A673 (cell line): ENCODE measurements at regions not wholly inside any gene's neighbourhood (a gene's known extent, or its start where the extent isn't known, plus 50 kb on each side); places are given as distances from the start of the nearest gene placed in this dataset.

Experiments used
- BruUV-seq: library from RNA; stranded (reverse); fragments of 400-500 nt; replicated peaks from 2 replicates; lab custom pipeline; 2021; lab: Mats Ljungman, UMichigan
- CTCF ChIA-PET: fragments of 300-600 bp; sonication (Branson Sonifier 250); formaldehyde crosslinking; loops from one replicate; lab custom pipeline; 2022; ENCODE audit warnings: antibody characterized with exemption; lab: Charles Lee
- POLR2A ChIA-PET: fragments of 300-600 bp; sonication (Branson Sonifier 250); formaldehyde crosslinking; loops from one replicate; lab custom pipeline; 2022; ENCODE audit warnings: antibody characterized with exemption; ENCODE audit not compliant: low non-redundant PET; lab: Charles Lee
- DNase-seq: peaks from one replicate; pipeline ENCODE4 v3.0.0-alpha.2; 2015; ENCODE audit warnings: low spot score
- H3K27ac ChIP-seq: fragments of 200-600 bp; sonication (generic); 2 replicates; pipeline ENCODE4 v1.5.1; 2016; ENCODE audit warnings: mixed run types, low read depth, mild to moderate bottlenecking, mixed read lengths, antibody characterized with exemption, low read length; ENCODE audit not compliant: poor library complexity, severe bottlenecking
- H3K27me3 ChIP-seq: fragments of 200-600 bp; sonication (generic); replicated peaks from 2 replicates; pipeline ENCODE4 v1.6.1; 2017; ENCODE audit warnings: mixed run types, low read depth, mild to moderate bottlenecking, mixed read lengths, antibody characterized with exemption, low read length; ENCODE audit not compliant: insufficient read depth, poor library complexity
- H3K36me3 ChIP-seq: fragments of 200-600 bp; sonication (generic); 2 replicates; pipeline ENCODE4 v1.6.1; 2016; ENCODE audit warnings: mixed run types, mild to moderate bottlenecking, mixed read lengths, antibody characterized with exemption, low read length; ENCODE audit not compliant: insufficient read depth, poor library complexity, severe bottlenecking
- H3K4me1 ChIP-seq: fragments of 200-600 bp; sonication (generic); 2 replicates; pipeline ENCODE4 v1.6.1; 2017; ENCODE audit warnings: mixed run types, mild to moderate bottlenecking, mixed read lengths, antibody characterized with exemption, low read length; ENCODE audit not compliant: insufficient read depth, poor library complexity, severe bottlenecking
- H3K4me3 ChIP-seq: fragments of 200-600 bp; sonication (generic); 2 replicates; pipeline ENCODE4 v1.5.1; 2016; ENCODE audit warnings: low read depth, mixed run types, mild to moderate bottlenecking, mixed read lengths, low read length; ENCODE audit not compliant: poor library complexity, severe bottlenecking
- H3K9me3 ChIP-seq: fragments of 200-600 bp; sonication (generic); 2 replicates; pipeline ENCODE4 v1.6.1; 2016; ENCODE audit warnings: mixed run types, low read depth, mild to moderate bottlenecking, mixed read lengths, antibody characterized with exemption, low read length; ENCODE audit not compliant: poor library complexity, severe bottlenecking
- CTCF ChIP-seq: fragments of 300-800, 200-600 bp; sonication (generic); conservative IDR thresholded peaks from 2 replicates; pipeline ENCODE4 v1.5.1; 2017; ENCODE audit warnings: low read depth, mild to moderate bottlenecking, antibody characterized with exemption, low read length, moderate library complexity, mixed read lengths
- EZH2 ChIP-seq: fragments of 200-600 bp; sonication (generic); IDR thresholded peaks from 2 replicates; pipeline ENCODE4 v1.6.1; 2017; ENCODE audit warnings: borderline replicate concordance, low read depth, mild to moderate bottlenecking, mixed read lengths, antibody characterized with exemption, low read length; ENCODE audit not compliant: poor library complexity, severe bottlenecking
- intact Hi-C: fragments of 100-400 bp; cut with micrococcal nuclease; formaldehyde crosslinking; loops from one replicate; pipeline ENCODE4 v1.10.0; 2022; ENCODE audit not compliant: unreplicated experiment

DNA sequence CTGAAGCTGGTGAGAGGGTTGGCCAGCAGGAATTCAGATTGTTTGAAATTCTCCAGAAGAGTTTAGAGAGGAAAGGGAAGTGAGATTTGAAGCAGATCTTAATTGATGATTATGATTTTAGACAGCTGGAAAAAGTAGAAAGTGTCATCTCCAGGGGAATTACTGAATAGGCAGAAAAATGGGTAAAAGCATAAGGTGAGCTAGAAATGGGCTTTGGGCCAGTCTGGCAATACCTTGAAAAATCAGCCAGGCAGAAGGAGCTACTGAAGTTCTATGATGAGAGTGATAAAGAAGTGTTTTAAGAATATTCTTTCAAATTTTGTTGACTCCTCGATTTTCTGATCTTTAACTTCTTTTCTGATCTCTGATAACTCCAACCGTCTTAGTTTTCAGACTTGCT is 172.9 kb upstream of the CCDC150 start:
- DNase-seq: no peak
- H3K36me3 ChIP-seq: no peaks in the 10 kb centered on the region
- intact Hi-C loops: no loop called here
- no peak overlapping the region for H3K4me3 ChIP-seq
- no peaks in the 10 kb centered on the region for H3K27me3 ChIP-seq
- no peaks in the 10 kb centered on the region for H3K4me1 ChIP-seq
- ChIA-PET POLR2A (no interaction called here), CTCF (no interaction called here)
- TF ChIP-seq EZH2: no peak
- no peak for TF ChIP-seq CTCF
- BruUV-seq: no TSS peak
- H3K27ac ChIP-seq: no peak overlapping the region
- H3K9me3 ChIP-seq: no peaks in the 10 kb centered on the region

GRCh38 chr2:196468394-196468793 is 171.1 kb upstream of the CCDC150 start:
- no peak for DNase-seq
- ChIA-PET POLR2A (no interaction called here), CTCF (interaction anchor here (0.7 kb wide), 1 partner anchor 55 kb away, joined by 3 read pairs; no protein-coding TSS in a partner anchor)
- TF ChIP-seq EZH2 (no peak), CTCF (peak; percentile 21; the same call in 1 of the 2 replicates)
- Histone ChIP-seq H3K36me3 (no peaks in the 10 kb centered on the region), H3K27me3 (no peaks in the 10 kb centered on the region), H3K4me1 (no peaks in the 10 kb centered on the region), H3K9me3 (no peaks in the 10 kb centered on the region), H3K4me3 (no peak overlapping the region), H3K27ac (no peak overlapping the region)
- BruUV-seq: no TSS peak
- intact Hi-C loops: no loop called here

GRCh38 chr2:196473617-196474016 is 165.9 kb upstream of the CCDC150 start:
- Histone ChIP-seq H3K4me3 (no peak overlapping the region), H3K36me3 (no peaks in the 10 kb centered on the region), H3K27ac (no peak overlapping the region), H3K27me3 (no peaks in the 10 kb centered on the region), H3K4me1 (no peaks in the 10 kb centered on the region), H3K9me3 (no peaks in the 10 kb centered on the region)
- no TSS peak for BruUV-seq
- ChIA-PET CTCF (no interaction called here), POLR2A (no interaction called here)
- intact Hi-C loops: no loop called here
- TF ChIP-seq EZH2 (no peak), CTCF (no peak)
- DNase-seq: no peak
